NOMO-1 treated with DMSO at 0.1 percent for 48 hours (cell line): ENCODE measurements at regions not wholly inside any gene's neighbourhood (a gene's known extent, or its start where the extent isn't known, plus 50 kb on each side); places are given as distances from the start of the nearest gene placed in this dataset.

Experiments used
- DNase-seq: peaks from one replicate; lab custom pipeline; 2025; ENCODE audit not compliant: unreplicated experiment; lab: John Stamatoyannopoulos, UW

- DNase-seq: no peak
Measured at GRCh38 chr9:129402931-129403778, 217.7 kb downstream of the C9orf50 start.

GRCh38 chr9:129402371-129402739, 218.5 kb downstream of the C9orf50 start:
- no peak for DNase-seq

GRCh38 chr9:129401623-129402370, 219.1 kb downstream of the C9orf50 start:
- DNase-seq: no peak

GRCh38 chr9:129400971-129401622, 219.8 kb downstream of the C9orf50 start:
- no peak for DNase-seq

GRCh38 chr9:129400001-129400970, 220.6 kb downstream of the C9orf50 start:
- no peak for DNase-seq

- DNase-seq: no peak
Measured at GRCh38 chr9:129399634-129399990, 221.3 kb downstream of the C9orf50 start.

- DNase-seq: no peak
Measured at GRCh38 chr9:129398961-129399633, 221.0 kb upstream of the IER5L start.

- no peak for DNase-seq
Measured at GRCh38 chr9:129398101-129398960, 220.3 kb upstream of the IER5L start.

- DNase-seq: no peak
Measured at GRCh38 chr9:129397335-129397734, 219.3 kb upstream of the IER5L start.

GRCh38 chr9:129396365-129396708, 218.3 kb upstream of the IER5L start:
- DNase-seq: no peak

GRCh38 chr9:129395633-129396364, 217.7 kb upstream of the IER5L start:
- DNase-seq: no peak

- DNase-seq: no peak
Measured at GRCh38 chr9:129394886-129395279, 216.8 kb upstream of the IER5L start.

- no peak for DNase-seq
Measured at GRCh38 chr9:129394061-129394885, 216.2 kb upstream of the IER5L start.

- no peak for DNase-seq
Measured at GRCh38 chr9:129393064-129393463, 215.0 kb upstream of the IER5L start.

GRCh38 chr9:129392093-129392541, 214.1 kb upstream of the IER5L start:
- no peak for DNase-seq

- no peak for DNase-seq
Measured at GRCh38 chr9:129391221-129391661, 213.2 kb upstream of the IER5L start.

GRCh38 chr9:129390541-129390940, 212.5 kb upstream of the IER5L start:
- no peak for DNase-seq

GRCh38 chr9:129387822-129388221, 209.8 kb upstream of the IER5L start:
- no peak for DNase-seq
